PC-9 (cell line): ENCODE measurements at regions not wholly inside any gene's neighbourhood (a gene's known extent, or its start where the extent isn't known, plus 50 kb on each side); places are given as distances from the start of the nearest gene placed in this dataset.

ENCODE experiments used
- CTCF ChIP-seq: fragments of 200-600 bp; sonication (generic); conservative IDR thresholded peaks from 2 replicates; pipeline ENCODE4 v1.6.1; 2017; ENCODE audit warnings: mixed run types, antibody characterized with exemption, mild to moderate bottlenecking, moderate library complexity
- EZH2 ChIP-seq: fragments of 200-600 bp; sonication (generic); IDR thresholded peaks from 2 replicates; pipeline ENCODE4 v1.8.0; 2017; ENCODE audit warnings: antibody characterized with exemption, low read depth

GRCh38 chr4:177117256-177117655 lies 192.4 kb upstream of the NEIL3 start:
- no peak for TF ChIP-seq CTCF
- no peak for TF ChIP-seq EZH2
